SK-N-MC (cell line): ENCODE measurements at regions not wholly inside any gene's neighbourhood (a gene's known extent, or its start where the extent isn't known, plus 50 kb on each side); places are given as distances from the start of the nearest gene placed in this dataset.
"Not testable (repeated sequence)": the region's sequence is repeated elsewhere in the genome, so short reads cannot be mapped to it uniquely, and the experiment has no call there.

Source experiments
- DNase-seq: peaks from one replicate; pipeline ENCODE4 v3.0.0-alpha.2; 2011; ENCODE audit warnings: low read depth, low spot score
- H3K27ac ChIP-seq: fragments of 200-600 bp; sonication (generic); 2 replicates; pipeline ENCODE4 v1.5.1; 2016; ENCODE audit warnings: mixed run types
- H3K36me3 ChIP-seq: fragments of 200-600 bp; sonication (generic); 2 replicates; pipeline ENCODE4 v1.6.1; 2017; ENCODE audit warnings: antibody characterized with exemption, low read length, mixed read lengths; ENCODE audit not compliant: insufficient read depth
- H3K4me3 ChIP-seq: fragments of 200-600 bp; sonication (generic); 2 replicates; pipeline ENCODE4 v1.5.1; 2016
- H3K9ac ChIP-seq: fragments of 200-600 bp; sonication (generic); 2 replicates; pipeline ENCODE4 v1.8.0; 2017; ENCODE audit warnings: mixed run types, mixed read lengths; ENCODE audit not compliant: insufficient read length
- H3K9me3 ChIP-seq: fragments of 200-600 bp; sonication (generic); 2 replicates; pipeline ENCODE4 v1.6.1; 2017; ENCODE audit warnings: low read depth, mild to moderate bottlenecking, antibody characterized with exemption, low read length, moderate library complexity, mixed read lengths
- EZH2 ChIP-seq: fragments of 200-600 bp; sonication (generic); IDR thresholded peaks from one replicate; pipeline ENCODE4 v1.6.1; 2017; ENCODE audit warnings: antibody characterized with exemption
- FOXP2 ChIP-seq: optimal IDR thresholded peaks from 2 replicates; pipeline ENCODE3; 2011; ENCODE audit warnings: mild to moderate bottlenecking, moderate library complexity; ENCODE audit not compliant: insufficient read depth; ENCODE audit errors: extremely low read length, control extremely low read depth
- POLR2AphosphoS5 ChIP-seq: IDR thresholded peaks from 2 replicates; pipeline ENCODE4 v1.6.1; 2012; ENCODE audit warnings: mild to moderate bottlenecking, low read depth, low read length, borderline replicate concordance

- no peak overlapping the region for H3K27ac ChIP-seq
- H3K4me3 ChIP-seq, result no peak overlapping the region
- no peaks in the 10 kb centered on the region for H3K36me3 ChIP-seq
- no peaks in the 10 kb centered on the region for H3K9me3 ChIP-seq
- TF ChIP-seq EZH2, result no peak
- TF ChIP-seq FOXP2, result no peak
- TF ChIP-seq POLR2AphosphoS5, result no peak
- no peak for DNase-seq
- H3K9ac ChIP-seq, result no peak overlapping the region
Observed at GRCh38 chr12:127606476-127607015, 660.4 kb upstream of the TMEM132C start.

- DNase-seq, result no peak
- H3K27ac ChIP-seq, result no peak overlapping the region
- TF ChIP-seq POLR2AphosphoS5 (no peak), EZH2 (no peak), FOXP2 (no peak)
Observed at GRCh38 chr12:127607146-127607725, 659.7 kb upstream of the TMEM132C start.

DNA sequence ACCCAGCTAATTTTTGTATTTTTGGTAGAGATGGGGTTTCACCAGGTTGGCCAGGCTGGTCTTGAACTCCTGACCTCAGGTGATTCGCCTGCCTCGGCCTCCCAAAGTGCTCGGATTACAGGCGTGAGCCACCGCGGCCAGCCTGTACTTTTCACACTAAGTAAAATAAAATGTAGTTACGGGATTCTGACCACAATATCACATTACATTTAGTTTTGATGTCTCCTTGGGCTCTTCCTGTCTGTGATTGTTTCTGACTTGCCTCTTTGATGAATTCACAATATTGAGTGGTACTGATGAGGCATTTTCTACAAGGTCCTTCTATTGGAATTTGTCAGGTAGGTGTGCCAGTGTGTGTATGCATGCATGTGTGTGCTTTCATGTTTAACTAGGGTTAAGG is 658.6 kb upstream of the TMEM132C start:
- not testable (repeated sequence) for H3K9ac ChIP-seq, H3K4me3 ChIP-seq, H3K27ac ChIP-seq, DNase-seq, H3K9me3 ChIP-seq, H3K36me3 ChIP-seq

More at GRCh38 chr12:127607146-127607725, 659.7 kb upstream of the TMEM132C start:
- Histone ChIP-seq H3K9me3 (no peaks in the 10 kb centered on the region), H3K9ac (no peak overlapping the region), H3K36me3 (no peaks in the 10 kb centered on the region), H3K4me3 (no peak overlapping the region)

- TF ChIP-seq POLR2AphosphoS5, result no peak
- no peak for TF ChIP-seq EZH2
- TF ChIP-seq FOXP2, result no peak
- Histone ChIP-seq H3K36me3 (no peaks in the 10 kb centered on the region), H3K4me3 (no peak overlapping the region), H3K27ac (no peak overlapping the region), H3K9me3 (no peaks in the 10 kb centered on the region), H3K9ac (no peak overlapping the region)
- no peak for DNase-seq
Observed at GRCh38 chr12:127613056-127613455, 653.9 kb upstream of the TMEM132C start.

- Histone ChIP-seq H3K4me3 (no peak overlapping the region), H3K9me3 (no peaks in the 10 kb centered on the region), H3K36me3 (no peaks in the 10 kb centered on the region), H3K9ac (no peak overlapping the region), H3K27ac (no peak overlapping the region)
- no peak for TF ChIP-seq POLR2AphosphoS5
- TF ChIP-seq FOXP2, result no peak
- no peak for TF ChIP-seq EZH2
- DNase-seq, result no peak
Observed at GRCh38 chr12:127619869-127620734, 646.9 kb upstream of the TMEM132C start.

DNA sequence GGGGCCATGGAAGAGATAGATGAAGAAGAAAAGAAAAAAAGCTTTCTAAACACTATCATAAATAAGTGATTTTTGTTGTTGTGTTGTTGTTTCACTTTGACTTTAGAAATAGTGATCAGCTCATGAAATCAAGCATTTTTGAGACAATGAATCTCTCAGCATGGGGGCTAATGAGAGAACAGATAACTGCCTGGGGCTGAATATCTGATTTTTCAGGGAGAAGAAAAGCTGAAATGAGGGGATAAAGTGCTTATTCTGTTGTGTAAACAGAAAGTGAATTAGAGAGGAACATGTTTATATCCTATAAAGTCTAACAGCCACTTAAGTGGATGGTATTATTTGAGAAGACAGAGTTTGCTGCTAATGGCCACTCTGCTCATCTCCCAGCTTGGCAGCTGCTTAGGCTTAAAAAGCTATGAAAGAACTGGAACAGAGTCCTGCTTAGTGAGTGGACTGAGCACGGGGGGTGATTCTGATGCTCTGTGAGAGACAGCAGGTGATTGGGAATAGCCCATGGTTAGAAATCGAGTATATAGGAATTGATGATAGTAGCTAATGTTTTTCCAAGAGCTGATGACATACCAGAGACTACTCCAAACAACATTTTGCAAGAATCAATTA is 646.1 kb upstream of the TMEM132C start:
- Histone ChIP-seq H3K36me3 (no peaks in the 10 kb centered on the region), H3K27ac (no peak overlapping the region), H3K9me3 (no peaks in the 10 kb centered on the region), H3K9ac (no peak overlapping the region), H3K4me3 (no peak overlapping the region)
- TF ChIP-seq EZH2 (no peak), FOXP2 (no peak), POLR2AphosphoS5 (no peak)
- DNase-seq, result no peak

DNA sequence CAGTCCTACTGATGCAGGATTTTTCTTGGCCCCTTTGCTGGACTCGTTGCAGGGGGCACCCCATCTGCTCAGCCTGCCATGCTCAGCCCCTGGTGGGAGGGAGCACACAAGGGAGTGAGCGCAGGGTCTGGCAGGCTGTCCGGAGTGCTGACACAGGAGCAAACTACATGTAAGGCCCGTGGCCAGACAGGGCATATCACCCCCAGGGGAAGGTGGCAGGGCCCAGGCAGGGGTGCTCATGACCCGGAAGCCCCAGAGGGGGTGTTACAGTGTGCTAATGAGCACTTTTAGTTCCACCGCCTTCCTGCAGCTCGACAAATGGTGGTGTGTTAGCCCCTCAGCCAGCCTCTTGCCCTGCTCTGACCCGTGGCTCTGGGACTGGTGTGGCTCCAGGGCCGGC is 645.6 kb upstream of the TMEM132C start:
- Histone ChIP-seq H3K9ac (no peak overlapping the region), H3K27ac (no peak overlapping the region)
- no peak for DNase-seq

GRCh38 chr12:127623362-127623761 is 643.6 kb upstream of the TMEM132C start:
- no peak for DNase-seq
- Histone ChIP-seq H3K9ac (no peak overlapping the region), H3K27ac (no peak overlapping the region), H3K4me3 (no peak overlapping the region), H3K36me3 (no peaks in the 10 kb centered on the region), H3K9me3 (no peaks in the 10 kb centered on the region)
- TF ChIP-seq EZH2 (no peak), POLR2AphosphoS5 (no peak), FOXP2 (no peak)

More for the DNA sequence above, 645.6 kb upstream of the TMEM132C start:
- Histone ChIP-seq H3K36me3 (no peaks in the 10 kb centered on the region), H3K9me3 (no peaks in the 10 kb centered on the region), H3K4me3 (no peak overlapping the region)
- TF ChIP-seq EZH2 (no peak), FOXP2 (no peak), POLR2AphosphoS5 (no peak)
